ENCODE measurements at regions not wholly inside any gene's neighbourhood (a gene's known extent, or its start where the extent isn't known, plus 50 kb on each side); places are given as distances from the start of the nearest gene placed in this dataset.

GRCh38 chr18:76710646-76711520 is 111.5 kb upstream of the ZNF236 start:
- no peak for DNase-seq (ENCODE audit: low read depth, low spot score)
- H3K4me2 ChIP-seq (ENCODE audit: insufficient read depth, low read length), result no peak overlapping the region
- H3K4me3 ChIP-seq (replicated peaks in 1 of 3; ENCODE audit: insufficient read depth in 1 of 3, low read depth in 1 of 3, low read length in 3 of 3), result no peak overlapping the region
- H3K79me2 ChIP-seq (ENCODE audit: control insufficient read depth, insufficient read depth, low read length), result no peaks in the 10 kb centered on the region
- POLR2A ChIA-PET, result no interaction called here
- H3K4me1 ChIP-seq (ENCODE audit: control insufficient read depth, extremely low read depth, insufficient read depth, low read length), result no peaks in the 10 kb centered on the region
- BruUV-seq (replicated peaks), result no TSS peak
- CTCF ChIA-PET, result interaction anchor here (0.8 to 5.3 kb wide), 4 partner anchors 33 to 364 kb away, joined by 3 to 169 read pairs (median 4); no protein-coding TSS in a partner anchor
- no peak overlapping the region for H3K9ac ChIP-seq (replicated peaks; ENCODE audit: extremely low read depth, insufficient read depth, low read length)
- no peak overlapping the region for H2AFZ ChIP-seq (ENCODE audit: low read depth, low read length)
- H3K27me3 ChIP-seq (ENCODE audit: control insufficient read depth in 2 of 2, insufficient read depth in 2 of 2, low read length in 2 of 2), result no peaks in the 10 kb centered on the region
- intact Hi-C loops (cut with micrococcal nuclease) (no loop called here), dilution Hi-C loops (cut with MboI; ENCODE audit: extremely low pct_ligation_motif_present, low sequenced_read_pairs) (no loop called here)
- no peaks in the 10 kb centered on the region for H3K36me3 ChIP-seq (ENCODE audit: control insufficient read depth in 2 of 2, extremely low read depth in 1 of 2, insufficient read depth in 2 of 2, low read length in 2 of 2)
- no peak for FAIRE-seq
- H4K20me1 ChIP-seq (replicated peaks; ENCODE audit: control insufficient read depth, extremely low read depth, insufficient read depth, low read length), result no peaks in the 10 kb centered on the region
- no peaks in the 10 kb centered on the region for H3K9me3 ChIP-seq (replicated peaks; ENCODE audit: control insufficient read depth, insufficient read depth, low read length)
- no peak overlapping the region for H3K27ac ChIP-seq (ENCODE audit: insufficient read depth, low read depth, low read length)
- no peak for TF ChIP-seq MYC (IDR thresholded peaks at IDR 0.05; ENCODE audit: low read depth, low read length)
- H3K9me1 ChIP-seq (replicated peaks; ENCODE audit: control insufficient read depth, extremely low read depth, insufficient read depth, low read length), result no peaks in the 10 kb centered on the region

DNA sequence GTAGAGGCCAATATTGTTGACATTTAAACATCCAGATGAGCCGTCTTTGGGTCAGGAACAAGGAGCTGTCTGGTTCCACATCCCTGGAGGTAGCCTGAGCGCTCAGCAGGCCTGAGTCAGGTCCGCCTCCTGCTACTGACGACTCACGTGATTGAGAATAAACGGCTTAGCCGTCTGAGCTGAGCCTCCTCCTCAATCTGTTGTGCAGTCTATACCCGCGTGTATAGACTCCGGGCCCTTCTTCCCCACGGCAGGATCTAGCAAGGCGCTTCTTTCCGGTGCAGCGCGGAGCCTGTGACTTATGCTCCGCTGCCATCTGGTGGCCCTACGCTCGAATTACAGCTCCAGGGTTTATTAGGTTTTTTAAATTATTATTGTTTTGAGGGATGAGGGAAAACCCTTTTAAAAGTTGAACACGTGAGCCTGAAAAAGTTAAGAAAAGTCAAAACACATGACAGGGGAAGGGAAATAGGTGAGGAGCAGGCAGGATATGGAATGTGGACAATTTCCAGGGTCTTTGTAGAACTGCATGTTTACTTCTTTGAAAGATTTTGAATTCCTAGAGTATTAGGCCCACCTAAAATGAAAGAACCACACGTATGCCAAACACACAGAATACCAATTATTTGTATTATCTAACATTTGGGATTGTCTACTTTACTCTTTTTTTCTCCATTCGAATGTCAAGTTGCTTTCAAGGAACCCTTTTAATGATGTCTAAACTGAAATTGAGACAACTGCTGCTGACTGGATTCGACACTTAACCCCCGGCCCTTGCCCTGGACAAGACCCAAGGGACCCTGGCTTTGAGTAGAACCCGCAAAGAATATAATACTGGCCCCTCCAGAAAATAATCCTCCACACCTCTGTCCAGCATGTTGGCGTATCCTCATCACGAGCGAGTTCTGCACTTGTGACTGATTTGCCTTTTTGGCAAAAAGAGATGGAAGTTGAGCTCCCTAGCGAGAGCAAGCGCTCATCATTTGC is 112.4 kb upstream of the ZNF236 start:
- no peak overlapping the region for H3K4me3 ChIP-seq (replicated peaks in 1 of 3; ENCODE audit: insufficient read depth in 1 of 3, low read depth in 1 of 3, low read length in 3 of 3)
- H3K27me3 ChIP-seq (ENCODE audit: control insufficient read depth in 2 of 2, insufficient read depth in 2 of 2, low read length in 2 of 2), result no peaks in the 10 kb centered on the region
- H3K9me1 ChIP-seq (replicated peaks; ENCODE audit: control insufficient read depth, extremely low read depth, insufficient read depth, low read length), result no peaks in the 10 kb centered on the region
- BruUV-seq (replicated peaks), result no TSS peak
- no peaks in the 10 kb centered on the region for H4K20me1 ChIP-seq (replicated peaks; ENCODE audit: control insufficient read depth, extremely low read depth, insufficient read depth, low read length)
- TF ChIP-seq, protein P1, sequence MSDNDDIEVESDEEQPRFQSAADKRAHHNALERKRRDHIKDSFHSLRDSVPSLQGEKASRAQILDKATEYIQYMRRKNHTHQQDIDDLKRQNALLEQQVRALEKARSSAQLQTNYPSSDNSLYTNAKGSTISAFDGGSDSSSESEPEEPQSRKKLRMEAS (IDR thresholded peaks at IDR 0.05; ENCODE audit: insufficient read depth, insufficient read length), result no peak
- TF ChIP-seq, protein P2, sequence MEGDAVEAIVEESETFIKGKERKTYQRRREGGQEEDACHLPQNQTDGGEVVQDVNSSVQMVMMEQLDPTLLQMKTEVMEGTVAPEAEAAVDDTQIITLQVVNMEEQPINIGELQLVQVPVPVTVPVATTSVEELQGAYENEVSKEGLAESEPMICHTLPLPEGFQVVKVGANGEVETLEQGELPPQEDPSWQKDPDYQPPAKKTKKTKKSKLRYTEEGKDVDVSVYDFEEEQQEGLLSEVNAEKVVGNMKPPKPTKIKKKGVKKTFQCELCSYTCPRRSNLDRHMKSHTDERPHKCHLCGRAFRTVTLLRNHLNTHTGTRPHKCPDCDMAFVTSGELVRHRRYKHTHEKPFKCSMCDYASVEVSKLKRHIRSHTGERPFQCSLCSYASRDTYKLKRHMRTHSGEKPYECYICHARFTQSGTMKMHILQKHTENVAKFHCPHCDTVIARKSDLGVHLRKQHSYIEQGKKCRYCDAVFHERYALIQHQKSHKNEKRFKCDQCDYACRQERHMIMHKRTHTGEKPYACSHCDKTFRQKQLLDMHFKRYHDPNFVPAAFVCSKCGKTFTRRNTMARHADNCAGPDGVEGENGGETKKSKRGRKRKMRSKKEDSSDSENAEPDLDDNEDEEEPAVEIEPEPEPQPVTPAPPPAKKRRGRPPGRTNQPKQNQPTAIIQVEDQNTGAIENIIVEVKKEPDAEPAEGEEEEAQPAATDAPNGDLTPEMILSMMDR (IDR thresholded peaks at IDR 0.05; ENCODE audit: extremely low read depth in 1 of 2, insufficient read depth in 1 of 2, low read depth in 1 of 2, low read length in 2 of 2), result peak; percentile 72 to 84
- FAIRE-seq (peak; percentile 78), DNase-seq (ENCODE audit: low read depth, low spot score) (peak; percentile 55)
- H3K4me1 ChIP-seq (ENCODE audit: control insufficient read depth, extremely low read depth, insufficient read depth, low read length), result no peaks in the 10 kb centered on the region
- ChIA-PET CTCF (interaction anchor here (0.6 to 5.3 kb wide), 29 partner anchors 9 to 1235 kb away, joined by 3 to 169 read pairs (median 4); no protein-coding TSS in a partner anchor), POLR2A (no interaction called here)
- H2AFZ ChIP-seq (ENCODE audit: low read depth, low read length), result peak overlapping the region; percentile 60
- no peak overlapping the region for H3K27ac ChIP-seq (ENCODE audit: insufficient read depth, low read depth, low read length)
- no peak overlapping the region for H3K9ac ChIP-seq (replicated peaks; ENCODE audit: extremely low read depth, insufficient read depth, low read length)
- dilution Hi-C loops (cut with MboI; ENCODE audit: extremely low pct_ligation_motif_present, low sequenced_read_pairs) (no loop called here), intact Hi-C loops (cut with micrococcal nuclease) (loop anchor here (1.0 kb wide), 2 partner anchors 304 to 311 kb away; no protein-coding TSS in a partner anchor)
- H3K4me2 ChIP-seq (ENCODE audit: insufficient read depth, low read length), result no peak overlapping the region
- no peaks in the 10 kb centered on the region for H3K79me2 ChIP-seq (ENCODE audit: control insufficient read depth, insufficient read depth, low read length)
- H3K9me3 ChIP-seq (replicated peaks; ENCODE audit: control insufficient read depth, insufficient read depth, low read length), result no peaks in the 10 kb centered on the region
- H3K36me3 ChIP-seq (ENCODE audit: control insufficient read depth in 2 of 2, extremely low read depth in 1 of 2, insufficient read depth in 2 of 2, low read length in 2 of 2), result no peaks in the 10 kb centered on the region
